Nephron progenitor cell (in vitro differentiated cells): ENCODE measurements at regions not wholly inside any gene's neighbourhood (a gene's known extent, or its start where the extent isn't known, plus 50 kb on each side); places are given as distances from the start of the nearest gene placed in this dataset.
"Not testable (repeated sequence)": the region's sequence is repeated elsewhere in the genome, so short reads cannot be mapped to it uniquely, and the experiment has no call there.

ENCODE experiments used
- DNase-seq: peaks from one replicate; pipeline ENCODE4 v3.0.0; 2021
- H3K27ac Mint-ChIP-seq: 2 replicates; pipeline ENCODE4 v1.8.0; 2021; ENCODE audit warnings: mild to moderate bottlenecking, moderate library complexity, mixed read lengths
- H3K27me3 Mint-ChIP-seq: 2 replicates; pipeline ENCODE4 v1.8.0; 2021; ENCODE audit warnings: mild to moderate bottlenecking, low read depth, mixed read lengths; ENCODE audit not compliant: poor library complexity
- H3K36me3 Mint-ChIP-seq: 2 replicates; pipeline ENCODE4 v1.8.0; 2021; ENCODE audit warnings: low read depth, mixed read lengths
- H3K4me1 Mint-ChIP-seq: 2 replicates; pipeline ENCODE4 v1.8.0; 2021; ENCODE audit warnings: mixed read lengths
- H3K4me3 Mint-ChIP-seq: 2 replicates; pipeline ENCODE4 v1.8.0; 2021; ENCODE audit warnings: mild to moderate bottlenecking, moderate library complexity, mixed read lengths
- H3K9me3 Mint-ChIP-seq: 2 replicates; pipeline ENCODE4 v1.8.0; 2021; ENCODE audit warnings: mild to moderate bottlenecking, moderate library complexity, mixed read lengths
- TF ChIP-seq, protein P1 (sequence below): fragments of 200-600 bp; sonication (generic); IDR thresholded peaks from 2 replicates; pipeline ENCODE4 v1.5.0; 2021; ENCODE audit warnings: antibody characterized with exemption

GRCh38 chr11:98365941-98366340, 654.8 kb upstream of the CNTN5 start:
- no peak for DNase-seq

GRCh38 chr11:98390391-98390790, 630.4 kb upstream of the CNTN5 start:
- TF ChIP-seq, protein P1, sequence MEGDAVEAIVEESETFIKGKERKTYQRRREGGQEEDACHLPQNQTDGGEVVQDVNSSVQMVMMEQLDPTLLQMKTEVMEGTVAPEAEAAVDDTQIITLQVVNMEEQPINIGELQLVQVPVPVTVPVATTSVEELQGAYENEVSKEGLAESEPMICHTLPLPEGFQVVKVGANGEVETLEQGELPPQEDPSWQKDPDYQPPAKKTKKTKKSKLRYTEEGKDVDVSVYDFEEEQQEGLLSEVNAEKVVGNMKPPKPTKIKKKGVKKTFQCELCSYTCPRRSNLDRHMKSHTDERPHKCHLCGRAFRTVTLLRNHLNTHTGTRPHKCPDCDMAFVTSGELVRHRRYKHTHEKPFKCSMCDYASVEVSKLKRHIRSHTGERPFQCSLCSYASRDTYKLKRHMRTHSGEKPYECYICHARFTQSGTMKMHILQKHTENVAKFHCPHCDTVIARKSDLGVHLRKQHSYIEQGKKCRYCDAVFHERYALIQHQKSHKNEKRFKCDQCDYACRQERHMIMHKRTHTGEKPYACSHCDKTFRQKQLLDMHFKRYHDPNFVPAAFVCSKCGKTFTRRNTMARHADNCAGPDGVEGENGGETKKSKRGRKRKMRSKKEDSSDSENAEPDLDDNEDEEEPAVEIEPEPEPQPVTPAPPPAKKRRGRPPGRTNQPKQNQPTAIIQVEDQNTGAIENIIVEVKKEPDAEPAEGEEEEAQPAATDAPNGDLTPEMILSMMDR = no peak
- Mint-ChIP-seq H3K4me1 (no peaks in the 10 kb centered on the region), H3K9me3 (no peaks in the 10 kb centered on the region), H3K27me3 (no peaks in the 10 kb centered on the region), H3K36me3 (no peaks in the 10 kb centered on the region), H3K4me3 (no peak overlapping the region), H3K27ac (no peak overlapping the region)
- no peak for DNase-seq

More at GRCh38 chr11:98365941-98366340, 654.8 kb upstream of the CNTN5 start:
- no peak overlapping the region for H3K4me3 Mint-ChIP-seq
- H3K9me3 Mint-ChIP-seq = no peaks in the 10 kb centered on the region
- peaks cover 6% of the 10 kb centered on the region for H3K4me1 Mint-ChIP-seq
- TF ChIP-seq, protein P1 = no peak
- no peaks in the 10 kb centered on the region for H3K27me3 Mint-ChIP-seq
- H3K27ac Mint-ChIP-seq = no peak overlapping the region
- no peaks in the 10 kb centered on the region for H3K36me3 Mint-ChIP-seq

- not testable (repeated sequence) for H3K36me3 Mint-ChIP-seq, DNase-seq, H3K27ac Mint-ChIP-seq, H3K4me3 Mint-ChIP-seq, H3K4me1 Mint-ChIP-seq, H3K27me3 Mint-ChIP-seq, H3K9me3 Mint-ChIP-seq
Measured at GRCh38 chr11:98394500-98394899, 626.2 kb upstream of the CNTN5 start.

DNA sequence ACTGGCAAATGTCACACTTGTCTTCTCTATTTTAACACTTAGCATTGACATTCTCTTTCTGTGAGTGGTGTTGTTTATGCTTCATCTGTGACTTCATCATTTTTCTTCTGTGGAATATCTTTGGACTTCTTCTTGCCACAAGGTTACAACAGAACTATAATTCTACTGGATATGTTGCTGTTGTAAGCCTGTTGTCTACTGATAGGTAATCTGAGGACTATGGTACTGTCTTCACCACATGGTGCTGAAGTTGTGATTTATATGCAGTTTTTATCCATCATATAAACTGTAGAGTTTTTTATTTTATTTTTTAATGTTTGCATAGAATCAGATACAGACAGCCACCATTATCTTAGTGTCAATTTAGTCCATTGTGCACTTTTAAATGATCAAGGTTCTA, 622.2 kb upstream of the CNTN5 start:
- Mint-ChIP-seq H3K27me3 (no peaks in the 10 kb centered on the region), H3K27ac (no peak overlapping the region), H3K4me3 (no peak overlapping the region), H3K36me3 (no peaks in the 10 kb centered on the region), H3K4me1 (no peaks in the 10 kb centered on the region), H3K9me3 (no peaks in the 10 kb centered on the region)
- no peak for DNase-seq
- TF ChIP-seq, protein P1 = no peak

- no peaks in the 10 kb centered on the region for H3K9me3 Mint-ChIP-seq
- H3K4me3 Mint-ChIP-seq = no peak overlapping the region
- peaks cover 14% of the 10 kb centered on the region for H3K4me1 Mint-ChIP-seq
- TF ChIP-seq, protein P1 = no peak
- no peak for DNase-seq
- H3K27me3 Mint-ChIP-seq = no peaks in the 10 kb centered on the region
- no peaks in the 10 kb centered on the region for H3K36me3 Mint-ChIP-seq
- H3K27ac Mint-ChIP-seq = no peak overlapping the region
Measured at GRCh38 chr11:98409069-98409468, 611.7 kb upstream of the CNTN5 start.

DNA sequence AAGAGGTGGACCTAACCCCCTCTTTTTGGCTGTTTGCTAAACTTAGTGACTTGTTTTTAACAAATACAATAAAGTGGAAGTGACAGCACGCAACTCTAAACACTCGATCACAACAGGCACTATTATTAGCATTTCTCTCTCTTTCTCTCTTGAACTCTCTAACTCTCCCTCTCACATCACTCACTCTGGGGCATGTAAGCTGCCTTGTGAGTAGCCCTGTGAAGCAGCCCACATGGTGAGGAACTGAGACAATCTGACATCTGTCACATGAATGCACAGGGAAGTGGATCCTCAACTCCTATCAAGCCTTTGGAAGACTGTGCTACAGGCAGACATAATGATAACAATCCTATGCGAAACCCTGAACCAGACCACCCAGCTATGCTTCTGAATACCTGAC, 609.0 kb upstream of the CNTN5 start:
- Mint-ChIP-seq H3K27me3 (no peaks in the 10 kb centered on the region), H3K4me1 (peaks cover 14% of the 10 kb centered on the region), H3K9me3 (no peaks in the 10 kb centered on the region), H3K36me3 (no peaks in the 10 kb centered on the region), H3K27ac (no peak overlapping the region), H3K4me3 (no peak overlapping the region)
- DNase-seq = no peak
- TF ChIP-seq, protein P1 = no peak
